AG04449 (cell line): ENCODE measurements at regions not wholly inside any gene's neighbourhood (a gene's known extent, or its start where the extent isn't known, plus 50 kb on each side); places are given as distances from the start of the nearest gene placed in this dataset.
"Not testable (repeated sequence)": the region's sequence is repeated elsewhere in the genome, so short reads cannot be mapped to it uniquely, and the experiment has no call there.

ENCODE experiments used
- CTCF ChIA-PET: fragments of 350-600 bp; formaldehyde crosslinking; extraction: SDS; loops from one replicate; lab custom pipeline; 2021; ENCODE audit warnings: antibody characterized with exemption; lab: Yijun Ruan, JAX
- POLR2A ChIA-PET: fragments of 400-600, 350-600 bp; formaldehyde crosslinking; extraction: SDS; loops from one replicate; lab custom pipeline; 2020; ENCODE audit warnings: antibody characterized with exemption, inconsistent platforms; lab: Yijun Ruan, JAX
- DNase-seq: peaks from one replicate; pipeline ENCODE4 v3.0.0-alpha.2; 2010; ENCODE audit warnings: low read depth, low spot score
- H3K4me3 ChIP-seq: 2 replicates; pipeline ENCODE4 v1.5.1; 2011; ENCODE audit warnings: low read depth, mild to moderate bottlenecking, control low read depth, low read length
- CTCF ChIP-seq: IDR thresholded peaks from one replicate; pipeline ENCODE4 v1.5.1; 2011; ENCODE audit warnings: mild to moderate bottlenecking, moderate library complexity, low read length, control low read depth, inconsistent platforms; ENCODE audit not compliant: insufficient read depth; ENCODE audit errors: missing control alignments

- TF ChIP-seq CTCF: no peak
- DNase-seq: no peak
- ChIA-PET CTCF (no interaction called here), POLR2A (no interaction called here)
- no peak overlapping the region for H3K4me3 ChIP-seq
Observed at GRCh38 chr10:89992575-89992974, 291.2 kb downstream of the KIF20B start.

GRCh38 chr10:90007226-90007625, 305.8 kb downstream of the KIF20B start:
- H3K4me3 ChIP-seq: no peak overlapping the region
- CTCF ChIA-PET: no interaction called here
- TF ChIP-seq CTCF: no peak
- POLR2A ChIA-PET: interaction anchor here (0.6 kb wide), 1 partner anchor 24 kb away, joined by 4 read pairs; no protein-coding TSS in a partner anchor
- no peak for DNase-seq

- H3K4me3 ChIP-seq, CTCF ChIA-PET, POLR2A ChIA-PET, DNase-seq: not testable (repeated sequence)
Observed at GRCh38 chr10:90011281-90011680, 309.9 kb downstream of the KIF20B start.

- ChIA-PET CTCF (no interaction called here), POLR2A (no interaction called here)
- DNase-seq: no peak
- H3K4me3 ChIP-seq: no peak overlapping the region
- TF ChIP-seq CTCF: no peak
Observed at GRCh38 chr10:90018819-90019218, 317.4 kb downstream of the KIF20B start.

- DNase-seq: no peak
- POLR2A ChIA-PET: no interaction called here
- CTCF ChIA-PET: no interaction called here
- H3K4me3 ChIP-seq: no peak overlapping the region
- no peak for TF ChIP-seq CTCF
Observed at GRCh38 chr10:90020506-90020905, 319.1 kb downstream of the KIF20B start.

- TF ChIP-seq CTCF: no peak
- H3K4me3 ChIP-seq: no peak overlapping the region
- no peak for DNase-seq
- ChIA-PET POLR2A (no interaction called here), CTCF (no interaction called here)
Observed at GRCh38 chr10:90023950-90024349, 322.6 kb downstream of the KIF20B start.

GRCh38 chr10:90028312-90028711, 326.9 kb downstream of the KIF20B start:
- POLR2A ChIA-PET: no interaction called here
- H3K4me3 ChIP-seq: no peak overlapping the region
- DNase-seq: no peak
- no peak for TF ChIP-seq CTCF
- CTCF ChIA-PET: no interaction called here
